ENCODE measurements at regions not wholly inside any gene's neighbourhood (a gene's known extent, or its start where the extent isn't known, plus 50 kb on each side); places are given as distances from the start of the nearest gene placed in this dataset.
"Not testable (repeated sequence)": the region's sequence is repeated elsewhere in the genome, so short reads cannot be mapped to it uniquely, and the experiment has no call there.

GRCh38 chr4:38523524-38524448 lies 140.2 kb upstream of the KLF3 start:
- peak; percentile 44 to 71 (median 50) for DNase-seq
- H3K9me3 Mint-ChIP-seq = no peaks in the 10 kb centered on the region
- H3K4me3 Mint-ChIP-seq = peak overlapping the region; percentile 36 to 86 (median 74)
- H3K27me3 Mint-ChIP-seq (ENCODE audit: low read depth in 3 of 3) = peaks cover 3 to 9% (median 8%) of the 10 kb centered on the region in 3 donors
- peaks cover 14 to 30% of the 10 kb centered on the region in 2 donors for H3K4me1 Mint-ChIP-seq
- peaks cover 4 to 26% (median 12%) of the 10 kb centered on the region in 3 donors for H3K36me3 Mint-ChIP-seq
- peak overlapping the region; percentile 12 to 84 (median 74) for H3K27ac Mint-ChIP-seq

DNA sequence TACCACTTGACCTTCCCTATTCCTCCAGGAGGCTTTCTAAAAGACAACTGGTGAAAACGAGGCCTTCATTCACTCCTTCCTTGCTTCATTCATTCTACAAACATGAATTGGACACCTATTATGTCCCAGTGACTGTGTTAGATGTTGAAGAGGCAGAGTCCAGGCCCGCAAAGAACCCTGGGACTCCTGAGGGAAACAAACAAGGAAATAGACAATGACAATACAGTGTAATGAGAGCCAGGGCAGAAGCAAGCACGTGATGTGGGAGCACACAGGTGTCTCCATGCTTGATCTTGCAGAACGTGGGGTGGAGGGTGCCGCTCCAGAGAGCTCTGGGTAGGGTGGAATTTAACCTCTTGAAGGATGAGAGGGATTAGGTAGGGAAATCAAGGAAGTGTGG lies 137.6 kb upstream of the KLF3 start:
- peaks cover 0 to 15% (median 3%) of the 10 kb centered on the region in 3 donors for H3K36me3 Mint-ChIP-seq
- no peak for DNase-seq
- peaks cover 29 to 42% of the 10 kb centered on the region in 2 donors for H3K4me1 Mint-ChIP-seq
- peaks cover 3 to 11% (median 4%) of the 10 kb centered on the region in 3 donors for H3K27me3 Mint-ChIP-seq (ENCODE audit: low read depth in 3 of 3)
- no peaks in the 10 kb centered on the region for H3K9me3 Mint-ChIP-seq
- no peak overlapping the region for H3K4me3 Mint-ChIP-seq
- peak overlapping the region in 3 of 6 donors; percentile 27 to 60 (median 37) for H3K27ac Mint-ChIP-seq

GRCh38 chr4:38529189-38530115 lies 134.5 kb upstream of the KLF3 start:
- Mint-ChIP-seq H3K27me3 (ENCODE audit: low read depth in 3 of 3) (peaks cover 0 to 4% (median 2%) of the 10 kb centered on the region in 3 donors), H3K4me3 (peak overlapping the region; percentile 33 to 69 (median 66))

DNA sequence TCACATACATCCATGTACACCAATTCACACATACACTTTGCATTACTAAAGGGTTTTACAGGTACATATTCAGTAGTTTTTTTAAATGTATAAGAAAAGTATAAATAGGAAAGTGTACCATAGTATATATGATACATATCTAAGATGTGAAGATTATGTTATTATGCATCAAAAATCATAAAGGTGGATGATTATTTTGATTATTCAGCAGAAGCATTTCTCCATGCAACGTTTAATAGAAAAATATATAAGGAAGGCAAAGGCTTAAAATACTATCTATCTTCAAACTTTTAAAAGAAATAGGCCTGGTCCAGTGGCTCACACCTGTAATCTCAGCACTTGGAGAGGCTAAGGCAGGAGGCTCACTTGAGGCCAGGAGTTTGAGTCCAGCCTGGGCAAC lies 133.5 kb upstream of the KLF3 start:
- no peaks in the 10 kb centered on the region for H3K9me3 Mint-ChIP-seq
- H3K27ac Mint-ChIP-seq = no peak overlapping the region
- peaks cover 0 to 4% (median 2%) of the 10 kb centered on the region in 3 donors for H3K27me3 Mint-ChIP-seq (ENCODE audit: low read depth in 3 of 3)
- H3K36me3 Mint-ChIP-seq = peaks cover 0 to 7% (median 0%) of the 10 kb centered on the region in 3 donors
- H3K4me3 Mint-ChIP-seq = no peak overlapping the region
- no peak for DNase-seq
- peaks cover 20 to 23% of the 10 kb centered on the region in 2 donors for H3K4me1 Mint-ChIP-seq

More at GRCh38 chr4:38529189-38530115, 134.5 kb upstream of the KLF3 start:
- Mint-ChIP-seq H3K9me3 (no peaks in the 10 kb centered on the region), H3K27ac (peak overlapping the region; percentile 52 to 95 (median 91)), H3K4me1 (peaks cover 21 to 31% of the 10 kb centered on the region in 2 donors), H3K36me3 (peaks cover 0 to 9% (median 0%) of the 10 kb centered on the region in 3 donors)
- DNase-seq = peak; percentile 49 to 67 (median 66)

DNA sequence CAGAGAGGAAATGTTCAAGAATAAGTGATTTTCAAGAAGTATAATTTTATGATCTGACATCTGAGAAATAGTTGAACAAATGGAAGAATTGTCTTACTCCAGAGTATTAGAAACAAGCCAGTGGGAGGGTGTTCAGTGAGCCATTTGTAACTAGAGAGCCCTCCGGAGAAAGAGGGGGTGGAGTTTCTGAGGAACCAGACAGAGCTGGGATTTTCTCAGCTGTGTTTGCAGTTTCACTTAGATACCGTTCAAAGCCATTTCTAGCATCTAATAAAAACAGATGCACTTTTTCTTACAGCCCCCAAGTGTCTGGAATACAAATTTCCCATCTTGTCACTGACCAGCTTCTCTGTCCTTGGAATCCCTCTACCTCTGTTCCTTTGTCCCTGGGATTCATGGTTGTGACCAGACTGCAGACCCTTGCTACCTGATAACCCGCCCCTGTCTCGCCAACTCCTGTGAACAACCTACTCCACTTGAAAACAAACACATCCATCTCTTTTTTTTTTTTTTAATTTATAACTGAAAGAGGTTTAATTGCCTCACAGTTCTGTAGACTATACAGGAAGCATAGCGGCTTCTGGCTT lies 132.8 kb upstream of the KLF3 start:
- peaks cover 20 to 23% of the 10 kb centered on the region in 2 donors for H3K4me1 Mint-ChIP-seq
- H3K4me3 Mint-ChIP-seq = no peak overlapping the region
- H3K9me3 Mint-ChIP-seq = no peaks in the 10 kb centered on the region
- peaks cover 0 to 4% (median 0%) of the 10 kb centered on the region in 3 donors for H3K36me3 Mint-ChIP-seq
- H3K27ac Mint-ChIP-seq = peak overlapping the region in 4 of 6 donors; percentile 21 to 59 (median 46)
- DNase-seq = no peak
- H3K27me3 Mint-ChIP-seq (ENCODE audit: low read depth in 3 of 3) = peaks cover under 1 to 4% (median 2%) of the 10 kb centered on the region in 3 donors

- no peak for DNase-seq
- Mint-ChIP-seq H3K4me3 (no peak overlapping the region), H3K4me1 (peaks cover 18 to 23% of the 10 kb centered on the region in 2 donors), H3K27me3 (ENCODE audit: low read depth in 3 of 3) (peaks cover 1 to 3% (median 2%) of the 10 kb centered on the region in 3 donors), H3K9me3 (no peaks in the 10 kb centered on the region), H3K36me3 (no peaks in the 10 kb centered on the region), H3K27ac (peak overlapping the region in 2 of 6 donors; percentile 33 to 68)
Observed at GRCh38 chr4:38532908-38533499, 131.0 kb upstream of the KLF3 start.

DNA sequence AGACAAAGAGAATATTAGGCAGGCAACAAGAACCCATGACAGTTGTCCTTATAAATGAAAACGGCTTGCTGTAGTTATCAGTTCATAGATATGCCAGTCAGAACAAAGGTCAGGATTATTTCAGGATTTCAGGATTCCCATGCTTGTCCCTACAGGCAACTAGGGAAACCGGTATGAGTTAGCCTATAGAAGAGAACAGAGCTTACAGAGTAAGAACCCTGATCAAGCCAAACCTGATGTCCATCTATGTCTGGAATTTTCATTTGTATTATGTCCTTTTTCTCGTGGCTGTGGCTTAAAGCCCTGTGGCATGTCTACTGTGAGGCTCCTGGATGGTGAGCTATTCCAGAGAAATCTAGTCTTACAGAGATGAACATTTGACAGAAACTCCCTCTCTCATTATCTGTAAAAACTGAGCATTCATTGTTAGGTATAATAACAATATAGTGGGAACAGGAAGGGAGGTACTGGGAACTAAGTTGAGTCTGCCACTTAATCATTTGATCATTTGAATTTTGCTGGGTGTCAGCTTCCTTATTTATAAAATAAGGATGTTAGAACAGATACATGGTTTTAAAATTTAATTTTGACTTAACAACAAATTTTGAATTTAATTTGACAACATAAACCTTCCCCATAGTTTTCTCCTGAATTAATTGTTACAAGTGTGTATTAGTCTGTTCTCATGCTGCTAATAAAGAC lies 129.5 kb upstream of the KLF3 start:
- Mint-ChIP-seq H3K4me3 (no peak overlapping the region), H3K36me3 (peaks cover 0 to 1% (median 0%) of the 10 kb centered on the region in 3 donors), H3K9me3 (no peaks in the 10 kb centered on the region), H3K27me3 (ENCODE audit: low read depth in 3 of 3) (peaks cover 0 to 3% (median 3%) of the 10 kb centered on the region in 3 donors), H3K4me1 (peaks cover 8 to 10% of the 10 kb centered on the region in 2 donors), H3K27ac (no peak overlapping the region)
- DNase-seq = no peak

DNA sequence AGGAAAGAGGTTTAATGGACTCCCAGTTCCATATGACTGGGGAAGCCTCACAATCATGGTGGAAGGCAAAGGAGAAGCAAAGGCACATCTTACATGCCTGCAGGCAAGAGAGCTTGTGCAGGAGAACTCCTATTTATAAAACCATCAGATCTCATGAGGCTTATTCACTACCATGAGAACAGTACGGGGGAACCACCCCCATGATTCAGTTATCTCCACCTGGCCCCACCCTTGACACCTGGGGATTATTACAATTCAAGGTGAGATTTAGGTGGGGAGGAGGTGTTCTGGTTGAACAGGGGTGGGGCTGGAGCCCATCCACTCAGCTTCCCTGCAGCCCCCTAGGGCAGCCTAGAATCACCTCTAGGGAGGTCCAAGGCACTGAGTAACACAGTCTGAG lies 128.9 kb upstream of the KLF3 start:
- not testable (repeated sequence) for H3K36me3 Mint-ChIP-seq; H3K9me3 Mint-ChIP-seq; H3K4me3 Mint-ChIP-seq; H3K4me1 Mint-ChIP-seq; H3K27ac Mint-ChIP-seq; DNase-seq; H3K27me3 Mint-ChIP-seq (ENCODE audit: low read depth in 3 of 3)

DNA sequence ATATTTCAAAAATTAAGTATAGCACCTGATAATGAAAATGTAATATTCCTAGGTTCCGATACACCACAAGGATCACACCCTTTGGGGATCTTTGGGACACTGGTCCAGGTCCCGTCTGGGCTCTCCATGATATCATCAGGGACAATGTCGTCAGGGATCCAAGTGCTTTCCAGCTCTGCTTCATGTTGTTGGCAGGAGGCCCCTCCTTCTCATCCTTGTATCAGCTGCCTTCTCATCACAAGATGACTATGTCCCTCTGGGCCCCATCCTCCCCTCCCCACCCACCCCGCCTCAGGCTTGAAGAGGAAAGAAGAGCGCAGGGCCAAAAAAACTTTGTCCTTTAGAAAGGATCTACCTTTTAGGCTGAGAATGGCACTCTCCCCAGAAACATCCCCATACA lies 128.3 kb upstream of the KLF3 start:
- Mint-ChIP-seq H3K4me1 (no peaks in the 10 kb centered on the region), H3K27me3 (ENCODE audit: low read depth in 3 of 3) (peaks cover 0 to 3% (median 2%) of the 10 kb centered on the region in 3 donors), H3K4me3 (no peak overlapping the region), H3K27ac (no peak overlapping the region), H3K9me3 (no peaks in the 10 kb centered on the region), H3K36me3 (peaks cover 0 to 4% (median 0%) of the 10 kb centered on the region in 3 donors)
- no peak for DNase-seq

- Mint-ChIP-seq H3K36me3 (peaks cover 0 to 4% (median 0%) of the 10 kb centered on the region in 3 donors), H3K27me3 (ENCODE audit: low read depth in 3 of 3) (peaks cover 0 to 5% (median 2%) of the 10 kb centered on the region in 3 donors), H3K27ac (no peak overlapping the region), H3K9me3 (no peaks in the 10 kb centered on the region), H3K4me1 (no peaks in the 10 kb centered on the region), H3K4me3 (no peak overlapping the region)
- no peak for DNase-seq
Observed at GRCh38 chr4:38536716-38537115, 127.3 kb upstream of the KLF3 start.

- H3K9me3 Mint-ChIP-seq = no peaks in the 10 kb centered on the region
- H3K27ac Mint-ChIP-seq = no peak overlapping the region
- H3K27me3 Mint-ChIP-seq (ENCODE audit: low read depth in 3 of 3) = peaks cover 0 to 5% (median 2%) of the 10 kb centered on the region in 3 donors
- DNase-seq = no peak
- H3K4me1 Mint-ChIP-seq = no peaks in the 10 kb centered on the region
- H3K4me3 Mint-ChIP-seq = no peak overlapping the region
- H3K36me3 Mint-ChIP-seq = peaks cover 0 to 4% (median 0%) of the 10 kb centered on the region in 3 donors
Observed at GRCh38 chr4:38537666-38538065, 126.3 kb upstream of the KLF3 start.

GRCh38 chr4:38538517-38538916 lies 125.5 kb upstream of the KLF3 start:
- Mint-ChIP-seq H3K27me3 (ENCODE audit: low read depth in 3 of 3) (peaks cover 1 to 5% (median 2%) of the 10 kb centered on the region in 3 donors), H3K4me3 (no peak overlapping the region), H3K4me1 (no peaks in the 10 kb centered on the region), H3K36me3 (peaks cover 0 to 4% (median 0%) of the 10 kb centered on the region in 3 donors), H3K9me3 (no peaks in the 10 kb centered on the region), H3K27ac (no peak overlapping the region)
- DNase-seq = no peak
